ENCODE measurements at regions not wholly inside any gene's neighbourhood (a gene's known extent, or its start where the extent isn't known, plus 50 kb on each side); places are given as distances from the start of the nearest gene placed in this dataset.

GRCh38 chr14:99339551-99339950, 67.6 kb upstream of the BCL11B start:
- ChIA-PET POLR2A (ENCODE audit: unreplicated experiment) (no interaction called here), CTCF (interaction anchor here (0.7 kb wide), 1 partner anchor 14 kb away, joined by 3 read pairs; no protein-coding TSS in a partner anchor)
- no peaks in the 10 kb centered on the region for H3K79me2 ChIP-seq (ENCODE audit: low read depth)
- DNase-seq = no peak
- peaks cover 82% of the 10 kb centered on the region for H3K27me3 ChIP-seq (ENCODE audit: insufficient read depth, low read depth)
- no peak overlapping the region for H2AFZ ChIP-seq
- no peaks in the 10 kb centered on the region for H3F3A ChIP-seq (ENCODE audit: insufficient read depth, low read depth)
- H3K9me2 ChIP-seq (ENCODE audit: insufficient read depth) = no peaks in the 10 kb centered on the region
- no peaks in the 10 kb centered on the region for H3K4me1 ChIP-seq (replicated peaks; ENCODE audit: insufficient read depth)
- H3K9me3 ChIP-seq (ENCODE audit: insufficient read depth, low read depth) = no peaks in the 10 kb centered on the region
- BruUV-seq (replicated peaks) = no TSS peak
- H4K20me1 ChIP-seq (ENCODE audit: insufficient read depth) = no peaks in the 10 kb centered on the region
- no peaks in the 10 kb centered on the region for H3K36me3 ChIP-seq (ENCODE audit: low read depth)
- intact Hi-C loops (cut with micrococcal nuclease; ENCODE audit: unreplicated experiment) = no loop called here
- TF ChIP-seq EZH2 (IDR thresholded peaks at IDR 0.05; ENCODE audit: low read depth) = no peak
- TF ChIP-seq CTCF (conservative IDR thresholded peaks at IDR 0.05) = no peak
- H3K27ac ChIP-seq = no peak overlapping the region
- H3K4me2 ChIP-seq = no peak overlapping the region
- no peak overlapping the region for H3K4me3 ChIP-seq

- Histone ChIP-seq H3K27me3 (ENCODE audit: insufficient read depth, low read depth) (peaks cover 84% of the 10 kb centered on the region), H3K9me2 (ENCODE audit: insufficient read depth) (no peaks in the 10 kb centered on the region), H3K4me1 (replicated peaks; ENCODE audit: insufficient read depth) (no peaks in the 10 kb centered on the region), H4K20me1 (ENCODE audit: insufficient read depth) (no peaks in the 10 kb centered on the region), H3F3A (ENCODE audit: insufficient read depth, low read depth) (no peaks in the 10 kb centered on the region), H3K4me2 (no peak overlapping the region), H2AFZ (no peak overlapping the region), H3K79me2 (ENCODE audit: low read depth) (no peaks in the 10 kb centered on the region), H3K4me3 (no peak overlapping the region), H3K36me3 (ENCODE audit: low read depth) (no peaks in the 10 kb centered on the region), H3K27ac (no peak overlapping the region), H3K9me3 (ENCODE audit: insufficient read depth, low read depth) (no peaks in the 10 kb centered on the region)
- CTCF ChIA-PET = no interaction called here
- intact Hi-C loops (cut with micrococcal nuclease; ENCODE audit: unreplicated experiment) = no loop called here
- no peak for TF ChIP-seq CTCF (conservative IDR thresholded peaks at IDR 0.05)
- no peak for TF ChIP-seq EZH2 (IDR thresholded peaks at IDR 0.05; ENCODE audit: low read depth)
- POLR2A ChIA-PET (ENCODE audit: unreplicated experiment) = no interaction called here
- BruUV-seq (replicated peaks) = no TSS peak
- DNase-seq = no peak
Measured at GRCh38 chr14:99338313-99338712, 66.3 kb upstream of the BCL11B start.

GRCh38 chr14:99333841-99334635, 62.0 kb upstream of the BCL11B start:
- Histone ChIP-seq H3K36me3 (ENCODE audit: low read depth) (no peaks in the 10 kb centered on the region), H3K27me3 (ENCODE audit: insufficient read depth, low read depth) (peaks cover 61% of the 10 kb centered on the region), H3F3A (ENCODE audit: insufficient read depth, low read depth) (no peaks in the 10 kb centered on the region), H3K27ac (no peak overlapping the region), H2AFZ (no peak overlapping the region), H3K4me1 (replicated peaks; ENCODE audit: insufficient read depth) (no peaks in the 10 kb centered on the region), H3K4me2 (no peak overlapping the region), H3K4me3 (no peak overlapping the region), H3K9me3 (ENCODE audit: insufficient read depth, low read depth) (no peaks in the 10 kb centered on the region), H3K9me2 (ENCODE audit: insufficient read depth) (no peaks in the 10 kb centered on the region), H3K79me2 (ENCODE audit: low read depth) (no peaks in the 10 kb centered on the region), H4K20me1 (ENCODE audit: insufficient read depth) (no peaks in the 10 kb centered on the region)
- ChIA-PET CTCF (no interaction called here), POLR2A (ENCODE audit: unreplicated experiment) (no interaction called here)
- DNase-seq = no peak
- intact Hi-C loops (cut with micrococcal nuclease; ENCODE audit: unreplicated experiment) = no loop called here
- no TSS peak for BruUV-seq (replicated peaks)
- TF ChIP-seq EZH2 (IDR thresholded peaks at IDR 0.05; ENCODE audit: low read depth) (no peak), CTCF (conservative IDR thresholded peaks at IDR 0.05) (no peak)

All from PC-9 (cell line).